ENCODE measurements at regions not wholly inside any gene's neighbourhood (a gene's known extent, or its start where the extent isn't known, plus 50 kb on each side); places are given as distances from the start of the nearest gene placed in this dataset.

GRCh38 chr10:84860855-84861254 is 532.5 kb downstream of the CCSER2 start:
- 84% methylated on average over 4 of the region's 4 CpGs for WGBS (ENCODE audit: low lambda C conversion rate, missing lambda C conversion rate)

GRCh38 chr10:84862551-84862950 is 534.2 kb downstream of the CCSER2 start:
- no peaks in the 10 kb centered on the region for H3K4me1 ChIP-seq (ENCODE audit: insufficient read depth)
- 95% methylated on average over 1 of the region's 1 CpG for WGBS (ENCODE audit: low lambda C conversion rate, missing lambda C conversion rate)

More at GRCh38 chr10:84860855-84861254, 532.5 kb downstream of the CCSER2 start:
- no peak overlapping the region for H3K4me3 ChIP-seq
- H4K20me1 ChIP-seq (ENCODE audit: insufficient read depth, poor library complexity, severe bottlenecking): no peaks in the 10 kb centered on the region
- no peaks in the 10 kb centered on the region for H3K27me3 ChIP-seq
- H2AFZ ChIP-seq: no peak overlapping the region
- H3K27ac ChIP-seq: no peak overlapping the region
- H3K79me2 ChIP-seq: no peaks in the 10 kb centered on the region
- H3K36me3 ChIP-seq (replicated peaks; ENCODE audit: insufficient read depth, low read depth): no peaks in the 10 kb centered on the region
- DNase-seq (ENCODE audit: low spot score): no peak
- no peak for TF ChIP-seq EZH2 (IDR thresholded peaks at IDR 0.05; ENCODE audit: borderline replicate concordance)
- no peaks in the 10 kb centered on the region for H3K4me1 ChIP-seq (ENCODE audit: insufficient read depth)
- no peaks in the 10 kb centered on the region for H3K9me3 ChIP-seq (ENCODE audit: low read depth)
- H3K9me2 ChIP-seq (replicated peaks; ENCODE audit: insufficient read depth): no peaks in the 10 kb centered on the region
- no peak overlapping the region for H3K4me2 ChIP-seq

GRCh38 chr10:84863675-84864074 is 535.3 kb downstream of the CCSER2 start:
- TF ChIP-seq EZH2 (IDR thresholded peaks at IDR 0.05; ENCODE audit: borderline replicate concordance) (no peak), EZH2phosphoT487 (IDR thresholded peaks at IDR 0.05; ENCODE audit: low read depth, severe bottlenecking, unreplicated experiment) (no peak), CTCF (IDR thresholded peaks at IDR 0.05; ENCODE audit: poor library complexity) (no peak)
- Histone ChIP-seq H3K27ac (peak overlapping the region; percentile 24), H4K20me1 (ENCODE audit: insufficient read depth, poor library complexity, severe bottlenecking) (no peaks in the 10 kb centered on the region), H3K4me2 (no peak overlapping the region), H3K9me3 (ENCODE audit: low read depth) (no peaks in the 10 kb centered on the region), H3K79me2 (no peaks in the 10 kb centered on the region), H3K4me1 (ENCODE audit: insufficient read depth) (no peaks in the 10 kb centered on the region), H3K27me3 (no peaks in the 10 kb centered on the region), H2AFZ (no peak overlapping the region), H3K9me2 (replicated peaks; ENCODE audit: insufficient read depth) (no peaks in the 10 kb centered on the region), H3K36me3 (replicated peaks; ENCODE audit: insufficient read depth, low read depth) (no peaks in the 10 kb centered on the region), H3K4me3 (no peak overlapping the region)
- WGBS (ENCODE audit: low lambda C conversion rate, missing lambda C conversion rate): 89% methylated on average over 2 of the region's 2 CpGs
- DNase-seq (ENCODE audit: low spot score): no peak

More at GRCh38 chr10:84862551-84862950, 534.2 kb downstream of the CCSER2 start:
- no peaks in the 10 kb centered on the region for H3K27me3 ChIP-seq
- no peaks in the 10 kb centered on the region for H3K79me2 ChIP-seq
- H3K9me3 ChIP-seq (ENCODE audit: low read depth): no peaks in the 10 kb centered on the region
- DNase-seq (ENCODE audit: low spot score): no peak
- H3K27ac ChIP-seq: no peak overlapping the region
- no peak overlapping the region for H2AFZ ChIP-seq
- H3K4me2 ChIP-seq: no peak overlapping the region
- H4K20me1 ChIP-seq (ENCODE audit: insufficient read depth, poor library complexity, severe bottlenecking): no peaks in the 10 kb centered on the region
- no peaks in the 10 kb centered on the region for H3K9me2 ChIP-seq (replicated peaks; ENCODE audit: insufficient read depth)
- TF ChIP-seq CTCF (IDR thresholded peaks at IDR 0.05; ENCODE audit: poor library complexity) (no peak), EZH2phosphoT487 (IDR thresholded peaks at IDR 0.05; ENCODE audit: low read depth, severe bottlenecking, unreplicated experiment) (no peak), EZH2 (IDR thresholded peaks at IDR 0.05; ENCODE audit: borderline replicate concordance) (no peak)
- no peak overlapping the region for H3K4me3 ChIP-seq
- H3K36me3 ChIP-seq (replicated peaks; ENCODE audit: insufficient read depth, low read depth): no peaks in the 10 kb centered on the region

- Histone ChIP-seq H3K27ac (no peak overlapping the region), H3K4me2 (peak overlapping the region; percentile 0), H3K79me2 (no peaks in the 10 kb centered on the region), H3K36me3 (replicated peaks; ENCODE audit: insufficient read depth, low read depth) (no peaks in the 10 kb centered on the region), H3K4me1 (ENCODE audit: insufficient read depth) (peaks cover 12% of the 10 kb centered on the region), H3K9me2 (replicated peaks; ENCODE audit: insufficient read depth) (no peaks in the 10 kb centered on the region), H4K20me1 (ENCODE audit: insufficient read depth, poor library complexity, severe bottlenecking) (no peaks in the 10 kb centered on the region), H3K9me3 (ENCODE audit: low read depth) (no peaks in the 10 kb centered on the region), H3K27me3 (no peaks in the 10 kb centered on the region), H2AFZ (no peak overlapping the region), H3K4me3 (no peak overlapping the region)
- no peak for DNase-seq (ENCODE audit: low spot score)
- no peak for TF ChIP-seq CTCF (IDR thresholded peaks at IDR 0.05; ENCODE audit: poor library complexity)
- no peak for TF ChIP-seq EZH2 (IDR thresholded peaks at IDR 0.05; ENCODE audit: borderline replicate concordance)
- no peak for TF ChIP-seq EZH2phosphoT487 (IDR thresholded peaks at IDR 0.05; ENCODE audit: low read depth, severe bottlenecking, unreplicated experiment)
- 56% methylated on average over 4 of the region's 4 CpGs for WGBS (ENCODE audit: low lambda C conversion rate, missing lambda C conversion rate)
Observed at GRCh38 chr10:84876116-84876999, 548.0 kb downstream of the CCSER2 start.
